NCI-H460 (cell line): ENCODE measurements at regions not wholly inside any gene's neighbourhood (a gene's known extent, or its start where the extent isn't known, plus 50 kb on each side); places are given as distances from the start of the nearest gene placed in this dataset.
A peak's percentile ranks its signal among the peaks of the same experiment; 100 is the strongest.
"Not testable (repeated sequence)": the region's sequence is repeated elsewhere in the genome, so short reads cannot be mapped to it uniquely, and the experiment has no call there.

Experiments used
- DNase-seq: peaks from one replicate; pipeline ENCODE4 v3.0.0-alpha.2; 2016; ENCODE audit warnings: low read depth; ENCODE audit errors: extremely low read depth

GRCh38 chr3:23111286-23111685 is 91.8 kb upstream of the UBE2E2 start:
- no peak for DNase-seq

DNA sequence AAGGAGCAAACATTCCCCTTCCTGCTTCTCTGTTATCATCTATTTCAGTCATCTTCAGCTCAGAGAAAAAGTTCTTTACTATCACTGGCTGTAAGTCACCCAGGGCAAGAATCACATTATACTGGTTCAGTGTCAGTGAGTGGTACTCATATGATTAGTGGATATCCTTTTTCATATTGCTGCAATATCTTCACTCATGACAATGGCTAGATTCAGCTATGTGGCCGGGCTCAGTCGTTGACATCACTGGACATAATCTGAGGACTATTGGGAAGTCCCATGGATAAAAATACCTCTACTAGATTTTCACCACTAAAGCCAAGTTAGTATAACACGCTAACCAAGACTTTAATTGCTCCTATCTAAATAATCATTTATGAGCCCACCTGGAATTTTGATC is 91.3 kb upstream of the UBE2E2 start:
- DNase-seq, result no peak

GRCh38 chr3:23112491-23112890 is 90.6 kb upstream of the UBE2E2 start:
- DNase-seq, result no peak

GRCh38 chr3:23113455-23114171 is 89.5 kb upstream of the UBE2E2 start:
- DNase-seq, result peak; percentile 48

- DNase-seq, result no peak
Observed at GRCh38 chr3:23114432-23114831, 88.7 kb upstream of the UBE2E2 start.

DNA sequence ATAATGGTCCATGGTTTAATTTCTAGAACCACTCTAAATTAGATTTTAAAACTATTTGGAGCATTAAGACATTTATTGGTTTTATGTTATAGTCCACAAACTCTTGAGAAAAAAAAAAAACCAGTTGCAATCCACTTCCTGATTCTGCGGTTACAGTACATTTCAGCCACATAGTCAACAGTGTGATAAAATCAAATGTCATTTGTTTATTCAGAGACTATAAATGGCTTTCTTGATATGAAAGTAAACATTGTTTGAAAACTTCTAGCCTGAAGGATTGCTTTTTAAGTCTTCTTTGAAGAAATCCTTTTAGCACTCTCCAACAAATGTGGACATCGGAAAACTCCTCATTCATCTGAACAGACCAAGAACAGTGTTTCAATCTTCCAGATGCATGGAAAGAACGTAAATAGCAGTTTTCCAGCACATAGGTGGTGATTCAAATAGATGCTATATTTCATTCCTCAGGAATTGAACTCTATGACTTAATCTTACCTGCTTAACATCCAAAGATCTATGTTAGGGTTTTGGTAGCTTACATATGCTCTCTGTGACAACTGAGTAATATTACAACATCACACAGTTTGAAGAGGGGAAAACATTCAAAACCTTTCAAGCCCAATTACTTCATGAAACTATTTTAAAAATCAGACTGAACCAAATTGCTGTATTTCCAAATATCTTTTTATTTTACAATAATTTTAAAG is 87.8 kb upstream of the UBE2E2 start:
- DNase-seq, result no peak

DNA sequence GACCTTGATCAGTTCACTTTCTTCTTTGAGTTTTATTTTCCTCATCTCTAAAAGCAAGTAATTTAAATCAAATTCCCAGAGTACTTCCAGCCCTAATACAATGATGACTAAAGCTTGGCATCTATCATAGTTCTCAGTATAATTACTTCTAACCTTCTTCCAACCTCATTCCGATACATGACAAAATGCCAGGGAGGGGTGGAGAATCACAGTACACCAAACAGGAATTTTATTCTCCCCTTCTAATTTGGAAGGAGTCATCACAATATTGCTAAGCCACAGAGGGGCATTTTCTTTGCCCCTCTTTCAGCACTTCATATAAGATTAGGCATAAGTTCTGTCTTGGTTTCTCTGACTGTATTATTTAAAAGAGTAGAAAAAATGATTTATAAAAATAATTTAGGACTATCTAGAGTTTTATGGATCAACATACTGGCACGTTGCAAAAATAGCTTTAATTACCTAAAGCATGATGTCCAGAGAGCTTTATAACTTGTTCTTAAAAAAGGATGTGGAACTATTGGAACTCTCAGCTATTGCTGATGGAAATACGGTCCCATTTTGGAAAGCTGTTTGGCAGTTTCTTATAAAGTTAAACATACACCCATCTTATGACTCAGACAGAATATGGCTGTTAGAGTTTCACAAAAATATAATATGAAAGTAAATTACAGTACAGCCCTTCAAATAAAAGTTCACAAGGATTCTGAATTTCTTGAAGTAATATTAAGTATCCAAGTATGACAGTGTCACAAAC is 86.9 kb upstream of the UBE2E2 start:
- DNase-seq, result no peak

GRCh38 chr3:23117856-23118255 is 85.3 kb upstream of the UBE2E2 start:
- no peak for DNase-seq

- DNase-seq, result no peak
Observed at GRCh38 chr3:23127196-23127595, 75.9 kb upstream of the UBE2E2 start.

DNA sequence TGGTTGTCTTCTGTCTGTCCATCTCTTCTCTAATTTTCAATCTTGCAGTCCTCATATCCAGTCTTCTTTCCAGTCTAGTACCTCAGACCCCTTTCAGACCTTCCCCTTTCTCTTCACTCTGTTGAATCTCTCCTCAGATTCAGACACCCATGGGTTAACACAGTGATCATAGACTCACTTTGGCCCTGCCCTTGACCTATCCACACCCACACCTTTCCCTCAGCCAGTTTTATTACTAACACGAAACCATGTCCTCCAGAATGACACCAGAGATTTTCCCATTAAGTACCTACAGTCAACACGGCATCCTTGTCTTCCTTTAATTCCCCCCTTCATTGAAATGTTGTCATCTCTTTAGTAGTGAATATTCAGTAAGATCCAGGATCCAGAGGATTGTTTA is 74.5 kb upstream of the UBE2E2 start:
- DNase-seq, result no peak

DNA sequence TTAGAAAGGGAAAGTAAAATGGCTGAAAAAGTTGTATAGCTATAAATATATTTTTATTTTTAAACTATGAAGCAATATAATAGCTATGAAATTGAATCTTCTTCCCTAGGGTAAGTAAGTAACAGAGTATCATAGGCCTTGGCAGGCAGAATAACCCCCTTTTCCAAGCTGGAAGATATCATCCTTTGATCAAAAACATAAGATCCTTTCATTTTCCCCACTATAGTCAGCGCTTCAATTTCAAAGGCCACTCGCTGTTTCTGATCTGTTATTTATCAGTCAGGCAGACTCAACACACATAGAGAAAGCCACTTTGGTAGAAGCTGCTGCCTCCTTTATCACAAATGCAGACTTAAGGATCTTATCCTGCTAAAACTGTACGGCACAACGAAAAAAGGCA is 74.0 kb upstream of the UBE2E2 start:
- DNase-seq, result no peak

GRCh38 chr3:23129817-23130216 is 73.3 kb upstream of the UBE2E2 start:
- no peak for DNase-seq

- DNase-seq, result no peak
Observed at GRCh38 chr3:23130406-23130805, 72.7 kb upstream of the UBE2E2 start.

DNA sequence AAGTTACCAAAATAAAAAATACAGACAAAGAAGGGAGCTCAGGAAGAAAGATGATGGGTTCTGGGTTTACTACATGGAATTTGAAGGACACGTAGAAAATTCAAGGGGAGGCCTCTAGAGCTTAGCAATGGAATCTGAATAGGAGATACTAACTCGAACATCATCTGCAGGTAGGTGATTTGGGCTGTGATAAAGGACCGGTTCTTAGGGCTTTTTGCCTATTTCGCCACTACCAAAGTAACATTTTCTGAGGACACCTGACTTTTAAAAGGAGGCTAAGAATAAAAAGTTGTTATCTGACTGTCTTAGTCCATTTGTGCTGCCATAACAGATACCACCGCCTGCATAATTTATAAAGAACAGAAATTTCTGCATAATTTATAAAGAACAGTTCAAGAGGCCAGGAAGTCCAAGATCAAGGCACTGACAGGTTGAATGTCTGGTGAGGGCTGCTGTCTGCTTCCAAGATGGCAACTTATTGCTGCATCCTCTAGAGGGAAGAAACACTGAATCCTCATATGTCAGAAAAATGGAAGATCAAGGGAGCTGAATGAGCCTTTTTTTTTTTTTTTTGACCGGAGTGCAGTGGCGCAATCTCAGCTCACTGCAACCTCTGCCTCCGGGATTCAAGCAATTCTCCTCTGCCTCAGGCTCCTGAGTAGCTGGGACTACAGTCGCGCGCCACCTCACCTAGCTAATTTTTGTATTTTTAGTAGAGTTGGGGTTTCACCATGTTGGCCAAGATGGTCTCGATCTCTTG is 67.9 kb upstream of the UBE2E2 start:
- no peak for DNase-seq

DNA sequence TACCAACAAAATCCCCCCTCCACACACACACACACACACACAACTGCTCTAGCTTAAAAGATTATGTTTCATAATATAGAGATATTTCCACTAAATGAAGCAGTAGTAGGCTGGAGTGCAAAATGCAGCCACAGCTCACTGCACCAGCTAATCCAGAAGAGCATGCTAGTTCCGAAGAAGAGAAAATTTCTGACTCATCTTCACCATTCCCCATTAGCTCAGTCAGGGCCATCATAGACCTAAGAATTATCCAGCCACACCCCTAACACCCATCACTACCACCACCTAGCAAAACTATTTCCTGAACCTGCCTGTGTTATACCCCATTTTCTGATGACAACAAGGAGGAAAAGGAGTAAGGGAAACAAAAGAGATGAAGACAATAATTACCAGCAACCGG is 67.1 kb upstream of the UBE2E2 start:
- DNase-seq, result no peak

GRCh38 chr3:23144051-23144450 is 59.1 kb upstream of the UBE2E2 start:
- not testable (repeated sequence) for DNase-seq

DNA sequence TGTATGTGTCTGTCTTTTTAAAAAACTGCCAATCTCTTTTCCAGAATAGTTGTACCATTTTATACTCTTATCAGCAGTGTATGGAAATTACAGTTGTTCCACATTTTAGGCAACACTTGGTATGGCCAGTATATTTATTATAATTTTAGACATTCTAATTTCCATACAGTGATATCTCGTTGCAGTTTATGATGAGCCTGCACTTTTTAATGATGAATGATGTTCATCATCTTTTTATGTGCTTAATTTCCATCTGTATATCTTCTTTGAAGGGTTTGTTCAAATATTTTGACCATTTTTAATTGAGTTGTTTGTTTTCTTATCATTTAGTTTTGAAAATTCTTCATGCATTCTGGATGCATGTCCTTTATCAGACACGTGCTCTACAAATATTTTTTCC is 57.0 kb upstream of the UBE2E2 start:
- no peak for DNase-seq

- no peak for DNase-seq
Observed at GRCh38 chr3:23152989-23153388, 50.1 kb upstream of the UBE2E2 start.
